ENCODE measurements at regions not wholly inside any gene's neighbourhood (a gene's known extent, or its start where the extent isn't known, plus 50 kb on each side); places are given as distances from the start of the nearest gene placed in this dataset.

DNA sequence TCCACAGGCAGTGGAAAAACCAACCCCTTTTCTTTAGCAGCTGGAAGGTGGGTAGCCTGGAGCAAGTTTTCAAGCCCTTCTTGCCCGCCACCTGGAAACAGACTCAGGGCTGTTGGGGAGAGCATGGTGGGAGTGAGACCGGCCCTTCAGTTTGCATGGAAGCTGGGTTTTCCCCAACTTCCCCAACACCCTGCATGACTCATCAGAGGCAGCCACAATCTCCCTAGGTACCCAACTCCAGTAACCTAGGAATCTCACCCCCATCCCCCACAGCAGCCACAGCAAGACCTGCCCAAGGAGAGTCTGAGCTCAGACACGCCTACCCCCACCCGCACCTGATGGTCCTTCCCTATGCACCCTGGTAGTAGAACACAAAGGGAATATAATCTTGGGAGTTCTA, 86.3 kb upstream of the IRAK1BP1 start:
- TF ChIP-seq, protein P1, sequence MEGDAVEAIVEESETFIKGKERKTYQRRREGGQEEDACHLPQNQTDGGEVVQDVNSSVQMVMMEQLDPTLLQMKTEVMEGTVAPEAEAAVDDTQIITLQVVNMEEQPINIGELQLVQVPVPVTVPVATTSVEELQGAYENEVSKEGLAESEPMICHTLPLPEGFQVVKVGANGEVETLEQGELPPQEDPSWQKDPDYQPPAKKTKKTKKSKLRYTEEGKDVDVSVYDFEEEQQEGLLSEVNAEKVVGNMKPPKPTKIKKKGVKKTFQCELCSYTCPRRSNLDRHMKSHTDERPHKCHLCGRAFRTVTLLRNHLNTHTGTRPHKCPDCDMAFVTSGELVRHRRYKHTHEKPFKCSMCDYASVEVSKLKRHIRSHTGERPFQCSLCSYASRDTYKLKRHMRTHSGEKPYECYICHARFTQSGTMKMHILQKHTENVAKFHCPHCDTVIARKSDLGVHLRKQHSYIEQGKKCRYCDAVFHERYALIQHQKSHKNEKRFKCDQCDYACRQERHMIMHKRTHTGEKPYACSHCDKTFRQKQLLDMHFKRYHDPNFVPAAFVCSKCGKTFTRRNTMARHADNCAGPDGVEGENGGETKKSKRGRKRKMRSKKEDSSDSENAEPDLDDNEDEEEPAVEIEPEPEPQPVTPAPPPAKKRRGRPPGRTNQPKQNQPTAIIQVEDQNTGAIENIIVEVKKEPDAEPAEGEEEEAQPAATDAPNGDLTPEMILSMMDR (conservative IDR thresholded peaks at IDR 0.05; ENCODE audit: low read depth in 2 of 2), result no peak
- TF ChIP-seq POLR2AphosphoS5 (IDR thresholded peaks at IDR 0.05; ENCODE audit: low read depth), result no peak
- no peak for TF ChIP-seq EZH2 (IDR thresholded peaks at IDR 0.05; ENCODE audit: low read depth, unreplicated experiment)
- no peak for TF ChIP-seq CREB1 (CRISPR knock-in tag; IDR thresholded peaks at IDR 0.05; ENCODE audit: low read depth)
- TF ChIP-seq EZH2phosphoT487 (IDR thresholded peaks at IDR 0.05; ENCODE audit: unreplicated experiment), result no peak
- TF ChIP-seq, protein P2, sequence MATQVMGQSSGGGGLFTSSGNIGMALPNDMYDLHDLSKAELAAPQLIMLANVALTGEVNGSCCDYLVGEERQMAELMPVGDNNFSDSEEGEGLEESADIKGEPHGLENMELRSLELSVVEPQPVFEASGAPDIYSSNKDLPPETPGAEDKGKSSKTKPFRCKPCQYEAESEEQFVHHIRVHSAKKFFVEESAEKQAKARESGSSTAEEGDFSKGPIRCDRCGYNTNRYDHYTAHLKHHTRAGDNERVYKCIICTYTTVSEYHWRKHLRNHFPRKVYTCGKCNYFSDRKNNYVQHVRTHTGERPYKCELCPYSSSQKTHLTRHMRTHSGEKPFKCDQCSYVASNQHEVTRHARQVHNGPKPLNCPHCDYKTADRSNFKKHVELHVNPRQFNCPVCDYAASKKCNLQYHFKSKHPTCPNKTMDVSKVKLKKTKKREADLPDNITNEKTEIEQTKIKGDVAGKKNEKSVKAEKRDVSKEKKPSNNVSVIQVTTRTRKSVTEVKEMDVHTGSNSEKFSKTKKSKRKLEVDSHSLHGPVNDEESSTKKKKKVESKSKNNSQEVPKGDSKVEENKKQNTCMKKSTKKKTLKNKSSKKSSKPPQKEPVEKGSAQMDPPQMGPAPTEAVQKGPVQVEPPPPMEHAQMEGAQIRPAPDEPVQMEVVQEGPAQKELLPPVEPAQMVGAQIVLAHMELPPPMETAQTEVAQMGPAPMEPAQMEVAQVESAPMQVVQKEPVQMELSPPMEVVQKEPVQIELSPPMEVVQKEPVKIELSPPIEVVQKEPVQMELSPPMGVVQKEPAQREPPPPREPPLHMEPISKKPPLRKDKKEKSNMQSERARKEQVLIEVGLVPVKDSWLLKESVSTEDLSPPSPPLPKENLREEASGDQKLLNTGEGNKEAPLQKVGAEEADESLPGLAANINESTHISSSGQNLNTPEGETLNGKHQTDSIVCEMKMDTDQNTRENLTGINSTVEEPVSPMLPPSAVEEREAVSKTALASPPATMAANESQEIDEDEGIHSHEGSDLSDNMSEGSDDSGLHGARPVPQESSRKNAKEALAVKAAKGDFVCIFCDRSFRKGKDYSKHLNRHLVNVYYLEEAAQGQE (IDR thresholded peaks at IDR 0.05; ENCODE audit: unreplicated experiment), result no peak
- TF ChIP-seq ZNF114 (CRISPR knock-in tag; IDR thresholded peaks at IDR 0.05), result no peak
- no peak for TF ChIP-seq JUNB (IDR thresholded peaks at IDR 0.05; ENCODE audit: unreplicated experiment)

All from GM23338 (cell line).